ENCODE measurements at regions not wholly inside any gene's neighbourhood (a gene's known extent, or its start where the extent isn't known, plus 50 kb on each side); places are given as distances from the start of the nearest gene placed in this dataset.

DNA sequence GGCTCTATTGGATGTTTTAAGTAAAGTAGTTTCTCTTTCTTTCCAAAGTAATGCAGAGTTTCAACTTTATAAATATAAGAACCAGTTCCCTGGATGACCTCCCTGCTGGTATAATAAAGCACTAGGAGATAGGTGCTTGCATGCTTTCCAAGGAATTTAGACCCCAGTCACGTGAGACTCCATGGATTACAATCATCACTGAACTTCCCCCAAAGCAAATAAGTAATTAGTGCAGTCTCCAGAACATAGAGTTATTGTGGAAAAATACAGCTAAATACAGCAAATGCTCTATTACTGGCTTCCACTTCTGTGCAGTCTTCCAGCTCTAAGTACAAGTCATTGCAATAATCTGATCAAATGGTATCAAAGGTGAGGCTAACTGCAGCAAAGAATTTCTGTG, 220.2 kb upstream of the STEAP1 start:
- no peak for DNase-seq

- no peak for DNase-seq
Observed at GRCh38 chr7:89943525-89944050, 210.7 kb upstream of the STEAP1 start.

- no peak for DNase-seq
Observed at GRCh38 chr7:89958525-89959068, 195.7 kb upstream of the STEAP1 start.

- DNase-seq = no peak
Observed at GRCh38 chr7:89966067-89966664, 188.1 kb upstream of the STEAP1 start.

DNA sequence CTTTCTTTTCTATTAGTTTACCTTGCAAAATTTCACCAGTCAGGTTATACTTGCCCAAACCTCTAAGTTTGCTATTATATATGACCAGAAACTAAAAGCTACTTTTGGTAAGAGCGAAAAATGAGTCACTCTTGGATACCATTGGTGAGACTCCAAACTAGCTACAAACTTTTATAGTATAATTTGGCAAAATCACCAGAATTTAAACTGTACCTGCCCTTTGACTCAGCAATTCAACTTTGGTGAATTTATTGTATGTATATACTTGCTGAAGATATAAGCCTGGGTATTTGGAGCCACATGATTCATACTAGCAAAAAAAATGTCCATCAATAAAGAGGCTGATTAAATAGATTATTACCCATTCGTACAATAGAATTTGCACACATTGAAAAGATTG, 178.7 kb upstream of the STEAP1 start:
- DNase-seq = no peak

GRCh38 chr7:89987665-89988064, 166.6 kb upstream of the STEAP1 start:
- DNase-seq = no peak

- no peak for DNase-seq
Observed at GRCh38 chr7:89988074-89988473, 166.2 kb upstream of the STEAP1 start.

GRCh38 chr7:89989454-89989853, 164.8 kb upstream of the STEAP1 start:
- no peak for DNase-seq

DNA sequence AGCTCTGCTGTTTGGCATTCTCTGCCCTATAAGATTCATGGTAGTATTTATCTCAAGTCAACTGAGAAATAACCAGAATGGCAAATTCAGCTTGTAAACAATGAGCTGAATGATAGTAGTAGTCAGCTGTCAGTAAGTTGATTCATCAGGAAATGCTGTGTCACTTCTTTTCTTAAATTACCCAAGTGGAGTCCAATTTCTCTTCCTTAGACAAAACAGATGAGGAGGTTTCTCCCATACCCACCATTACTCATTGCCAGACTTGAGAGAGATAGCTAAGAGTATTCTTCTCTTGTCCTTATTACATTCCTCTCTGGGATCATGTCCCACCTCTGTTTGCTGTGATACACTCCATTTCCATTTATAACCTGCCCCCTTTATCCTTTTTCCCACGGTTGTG, 159.8 kb upstream of the STEAP1 start:
- DNase-seq = no peak

DNA sequence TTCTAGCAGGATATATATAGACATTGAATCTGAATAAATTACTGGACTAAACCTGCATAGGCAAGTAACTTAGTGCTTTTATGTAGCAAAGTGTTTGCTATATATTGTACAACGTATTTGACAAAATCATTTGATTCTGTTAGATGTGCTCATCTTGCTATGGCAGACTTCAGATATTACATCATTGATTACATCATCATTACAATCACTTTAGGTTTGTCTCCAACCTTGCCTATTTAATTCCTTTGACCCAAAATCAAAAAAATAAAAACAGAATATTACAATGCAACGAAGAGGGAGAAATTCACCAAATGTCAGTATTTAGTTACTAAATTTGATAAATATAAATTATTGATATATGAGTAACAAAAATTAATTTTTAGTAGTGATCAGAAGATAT, 155.7 kb upstream of the STEAP1 start:
- DNase-seq = no peak

DNA sequence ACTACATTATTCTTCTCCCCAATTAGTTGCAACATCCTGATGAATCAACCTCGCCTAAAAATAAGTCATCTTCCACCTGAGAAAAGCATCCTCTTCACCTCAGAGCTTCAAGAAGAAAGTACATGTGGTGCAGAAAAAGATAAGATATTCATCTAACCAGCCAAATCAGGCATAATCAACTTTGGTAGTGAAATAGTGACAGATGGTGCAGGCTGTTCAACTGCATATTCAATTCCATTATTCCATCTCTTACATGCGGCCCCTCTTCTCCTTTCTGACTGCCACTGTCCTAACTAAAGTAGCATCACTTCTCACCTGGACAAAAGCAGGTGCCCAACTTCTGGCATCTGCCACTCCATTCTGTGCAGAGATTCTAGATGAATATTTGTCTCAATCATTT, 148.4 kb upstream of the STEAP1 start:
- DNase-seq = no peak

DNA sequence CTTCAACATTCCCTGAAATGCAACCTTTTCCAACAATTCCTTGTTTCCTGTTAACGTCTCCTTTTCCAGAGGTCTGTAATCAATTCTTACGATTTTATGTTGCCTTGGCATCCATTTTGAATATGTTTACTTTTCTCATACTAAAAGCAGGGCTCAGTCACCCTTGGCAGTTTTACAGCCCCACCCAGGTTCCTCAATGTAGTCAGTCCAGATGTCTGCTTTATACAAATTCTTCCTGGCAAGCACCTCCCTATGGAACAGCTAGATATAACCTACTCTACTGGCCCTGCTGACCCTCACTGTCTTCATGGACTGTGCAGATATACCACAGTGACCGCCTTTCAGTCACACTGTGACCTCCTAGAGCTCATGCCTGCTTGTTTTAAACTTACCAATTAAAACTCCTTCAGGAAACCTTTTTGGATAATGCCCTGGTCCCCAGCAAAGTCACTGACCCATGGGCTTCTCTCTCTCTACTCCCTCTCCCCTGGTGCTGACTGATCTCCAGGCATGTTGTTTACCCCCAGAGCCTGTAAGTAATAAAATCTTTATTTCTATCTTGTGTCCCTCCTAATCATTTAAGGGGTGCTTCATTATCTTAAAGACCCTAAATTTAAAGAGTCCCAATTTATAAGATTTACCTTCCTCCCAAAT, 147.1 kb upstream of the STEAP1 start:
- DNase-seq = peak; percentile 19 to 53

GRCh38 chr7:90007831-90008230, 146.4 kb upstream of the STEAP1 start:
- DNase-seq = no peak

- peak in 1 of 2 experiments; percentile 16 for DNase-seq
Observed at GRCh38 chr7:90022213-90022612, 132.1 kb upstream of the STEAP1 start.

DNA sequence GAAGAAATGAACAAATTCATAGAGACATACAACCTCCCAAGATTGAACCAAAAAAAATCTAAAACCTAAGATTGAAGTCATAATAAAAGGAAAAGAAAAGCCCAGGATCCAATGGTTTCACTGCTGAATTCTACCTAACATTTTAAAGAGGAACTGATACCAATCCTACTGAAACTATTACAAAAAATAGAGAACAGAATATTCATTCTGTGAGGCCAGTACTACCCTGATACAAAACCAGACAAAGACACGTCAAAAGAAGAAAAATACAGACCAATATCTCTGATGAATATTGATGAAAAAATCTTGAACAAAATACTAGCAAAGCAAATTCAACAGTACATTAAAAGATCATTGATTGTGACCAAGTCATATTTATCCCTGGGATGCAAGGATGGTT, 128.5 kb upstream of the STEAP1 start:
- DNase-seq = no peak

GRCh38 chr7:90033850-90034249, 120.4 kb upstream of the STEAP1 start:
- no peak for DNase-seq

GRCh38 chr7:90053094-90053493, 101.2 kb upstream of the STEAP1 start:
- no peak for DNase-seq

GRCh38 chr7:90061077-90061476, 93.2 kb upstream of the STEAP1 start:
- no peak for DNase-seq

DNA sequence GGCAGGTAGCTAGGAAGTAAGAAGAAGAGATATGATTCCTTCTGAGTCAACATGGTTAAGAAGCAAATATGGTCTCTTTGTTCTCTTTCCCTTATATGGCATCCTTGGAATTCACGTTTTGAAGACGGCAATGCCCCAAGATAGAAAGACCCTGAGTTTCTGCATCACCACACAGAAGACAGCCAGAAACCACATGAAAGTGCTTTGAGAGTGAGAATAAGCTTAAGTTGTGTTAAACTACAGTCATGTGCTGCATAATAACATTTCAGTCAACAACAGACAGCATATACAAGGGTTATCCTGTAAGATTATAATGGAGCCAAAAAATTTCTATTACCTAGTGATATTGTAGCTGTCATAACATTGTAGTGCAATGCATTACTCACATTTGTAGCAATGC, 89.9 kb upstream of the STEAP1 start:
- no peak for DNase-seq

DNA sequence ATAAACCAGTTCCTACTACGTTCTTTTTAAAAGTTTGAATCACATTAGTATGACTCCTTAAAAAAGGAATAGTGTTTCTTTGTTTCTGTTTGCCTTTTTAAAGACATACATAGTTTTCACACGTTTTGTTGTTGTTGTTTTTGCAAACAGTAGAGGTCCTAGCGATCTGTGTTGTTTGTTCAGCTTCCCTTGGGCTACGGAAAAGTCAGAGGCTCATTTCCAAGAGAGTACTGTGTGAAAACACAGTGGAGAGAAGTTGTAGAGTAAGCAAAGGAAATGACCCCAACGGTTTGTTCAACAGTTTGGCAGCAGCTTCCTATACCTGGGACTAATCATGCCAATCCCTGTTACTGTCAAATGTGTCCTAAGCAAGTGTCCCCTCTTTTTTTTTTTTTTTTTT, 87.1 kb upstream of the STEAP1 start:
- DNase-seq = no peak

GRCh38 chr7:90070238-90070637, 84.0 kb upstream of the STEAP1 start:
- peak; percentile 69 to 87 for DNase-seq

- no peak for DNase-seq
Observed at GRCh38 chr7:90078921-90079320, 75.3 kb upstream of the STEAP1 start.

GRCh38 chr7:90081621-90082020, 72.6 kb upstream of the STEAP1 start:
- no peak for DNase-seq

DNA sequence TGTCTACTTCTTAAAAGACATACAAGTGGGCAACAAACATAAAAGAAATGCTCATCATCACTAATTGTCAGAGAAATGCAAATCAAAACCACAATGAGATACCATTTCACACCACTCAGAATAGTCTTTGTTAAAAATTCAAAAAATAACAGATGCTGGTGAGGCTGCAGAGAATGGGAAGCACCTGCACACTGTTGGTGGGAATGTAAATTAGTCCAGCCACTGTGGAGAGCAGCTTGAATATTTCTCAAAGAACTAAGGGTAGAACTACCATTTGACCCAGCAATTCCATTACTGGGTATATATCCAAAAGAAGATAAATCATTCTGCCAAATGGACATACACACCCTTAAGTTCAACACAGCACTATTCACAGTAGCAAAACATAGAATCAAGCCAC, 61.8 kb upstream of the STEAP1 start:
- DNase-seq = peak; percentile 21 to 60

GRCh38 chr7:90094030-90094429, 60.2 kb upstream of the STEAP1 start:
- DNase-seq = no peak

All from NCI-H526 (cell line).